GM12878 (cell line): ENCODE measurements at regions not wholly inside any gene's neighbourhood (a gene's known extent, or its start where the extent isn't known, plus 50 kb on each side); places are given as distances from the start of the nearest gene placed in this dataset.

ENCODE experiments used
- EGR1 ChIP-seq, 2 experiments: IDR thresholded peaks; 1 replicate in 1 of 2; 2 replicates in 1 of 2; pipeline ENCODE4 v1.6.1; 2011 to 2012; ENCODE audit warnings: low read depth in 2 of 2, low read length in 2 of 2, borderline replicate concordance in 1 of 2, mild to moderate bottlenecking in 1 of 2, moderate library complexity in 1 of 2
- EZH2 ChIP-seq: IDR thresholded peaks from 2 replicates; pipeline ENCODE4 v1.6.1; 2012; ENCODE audit warnings: low read depth, mild to moderate bottlenecking, control low read depth, inconsistent platforms, low read length, borderline replicate concordance; ENCODE audit not compliant: control insufficient read depth
- KDM1A ChIP-seq: fragments of 200-600 bp; sonication (generic); IDR thresholded peaks from 2 replicates; pipeline ENCODE4 v1.6.1; 2016; ENCODE audit warnings: borderline replicate concordance
- POLR2A ChIP-seq: IDR thresholded peaks from 2 replicates; pipeline ENCODE4 v1.6.1; 2011; ENCODE audit warnings: low read depth, mild to moderate bottlenecking, low read length
- STAT1 ChIP-seq: fragments of 450-650 bp; conservative IDR thresholded peaks from 2 replicates; pipeline ENCODE4 v1.6.1; 2014; ENCODE audit warnings: antibody characterized with exemption, mild to moderate bottlenecking
- SUZ12 ChIP-seq: fragments of 200-600 bp; sonication (generic); IDR thresholded peaks from one replicate; pipeline ENCODE4 v1.6.1; 2018; ENCODE audit warnings: antibody characterized with exemption, mild to moderate bottlenecking; ENCODE audit not compliant: unreplicated experiment
- ZNF217 ChIP-seq: fragments of 450-650 bp; IDR thresholded peaks from 2 replicates; pipeline ENCODE4 v1.6.1; 2017; ENCODE audit warnings: antibody characterized with exemption, mild to moderate bottlenecking
- TF ChIP-seq, protein P1 (sequence below), 3 experiments: IDR thresholded peaks in 2 of 3; conservative IDR thresholded peaks in 1 of 3; 2 replicates each; pipeline ENCODE4 v1.5.1; 2011; ENCODE audit warnings: low read depth in 3 of 3, low read length in 3 of 3, mild to moderate bottlenecking in 3 of 3, control low read depth in 2 of 3, moderate library complexity in 2 of 3, inconsistent platforms in 1 of 3, mixed read lengths in 1 of 3; ENCODE audit not compliant: control insufficient read depth in 2 of 3, insufficient read depth in 1 of 3; ENCODE audit errors: extremely low read depth in 1 of 3
- TF ChIP-seq, protein P2 (sequence below): IDR thresholded peaks from 2 replicates; pipeline ENCODE4 v1.6.1; 2012; ENCODE audit warnings: improper control_type of control experiment, low read depth, low read length; ENCODE audit not compliant: insufficient replicate concordance
- TF ChIP-seq, protein P3 (sequence below): IDR thresholded peaks from 2 replicates; pipeline ENCODE4 v1.6.1; 2011; ENCODE audit warnings: low read depth, mild to moderate bottlenecking, low read length, moderate library complexity, borderline replicate concordance; ENCODE audit errors: extremely low read depth
- TF ChIP-seq, protein P4 (sequence below): IDR thresholded peaks from 2 replicates; pipeline ENCODE4 v1.6.1; 2011; ENCODE audit warnings: borderline replicate concordance, low read depth, mild to moderate bottlenecking, moderate library complexity, mixed read lengths, low read length; ENCODE audit not compliant: insufficient read depth; ENCODE audit errors: extremely low read length
- TF ChIP-seq, protein P5 (sequence below): IDR thresholded peaks from 2 replicates; pipeline ENCODE4 v1.6.1; 2012; ENCODE audit warnings: mild to moderate bottlenecking, low read depth, low read length
- TF ChIP-seq, protein P6 (sequence below): fragments of 450-650 bp; conservative IDR thresholded peaks from 2 replicates; pipeline ENCODE4 v1.6.1; 2017; ENCODE audit warnings: mild to moderate bottlenecking, moderate library complexity
- TF ChIP-seq, protein P7 (sequence below): IDR thresholded peaks from 2 replicates; pipeline ENCODE4 v1.6.1; 2012; ENCODE audit warnings: low read depth, low read length, improper control_type of control experiment

DNA sequence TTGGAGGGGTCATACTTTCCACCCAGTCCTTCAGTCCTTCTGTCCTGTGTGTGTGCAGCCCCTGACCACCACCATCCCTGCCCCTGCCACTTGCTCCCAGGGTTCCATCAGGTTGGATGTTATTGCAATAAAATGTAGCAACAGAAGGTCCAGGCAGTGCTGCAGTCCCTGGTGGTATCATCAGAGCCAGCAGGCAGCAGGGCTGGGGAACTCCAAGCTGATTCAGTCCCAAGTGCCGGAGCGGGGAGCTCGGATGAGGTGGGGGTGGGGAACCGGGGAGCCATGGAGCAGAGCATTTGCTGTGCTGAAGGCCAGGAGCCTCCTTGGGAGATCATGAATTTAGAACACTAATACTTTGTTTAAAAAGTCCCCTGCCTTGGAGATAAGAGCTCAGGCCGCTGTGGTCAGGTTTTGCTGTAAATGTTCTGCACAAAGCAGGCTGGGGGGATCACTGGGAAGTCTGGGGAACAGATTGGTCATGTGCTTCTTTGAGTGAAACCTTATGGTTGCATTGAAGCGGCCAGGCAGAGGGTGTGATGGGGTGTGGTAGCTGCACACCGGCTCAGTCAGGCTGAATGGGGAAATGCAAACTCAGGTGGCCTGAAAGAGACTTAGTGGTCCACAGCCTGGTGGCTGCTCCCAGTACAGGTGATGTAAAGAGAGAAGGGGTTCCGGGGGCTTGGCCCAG is 225.9 kb downstream of the SEC14L1 start:
- TF ChIP-seq, protein P1, sequence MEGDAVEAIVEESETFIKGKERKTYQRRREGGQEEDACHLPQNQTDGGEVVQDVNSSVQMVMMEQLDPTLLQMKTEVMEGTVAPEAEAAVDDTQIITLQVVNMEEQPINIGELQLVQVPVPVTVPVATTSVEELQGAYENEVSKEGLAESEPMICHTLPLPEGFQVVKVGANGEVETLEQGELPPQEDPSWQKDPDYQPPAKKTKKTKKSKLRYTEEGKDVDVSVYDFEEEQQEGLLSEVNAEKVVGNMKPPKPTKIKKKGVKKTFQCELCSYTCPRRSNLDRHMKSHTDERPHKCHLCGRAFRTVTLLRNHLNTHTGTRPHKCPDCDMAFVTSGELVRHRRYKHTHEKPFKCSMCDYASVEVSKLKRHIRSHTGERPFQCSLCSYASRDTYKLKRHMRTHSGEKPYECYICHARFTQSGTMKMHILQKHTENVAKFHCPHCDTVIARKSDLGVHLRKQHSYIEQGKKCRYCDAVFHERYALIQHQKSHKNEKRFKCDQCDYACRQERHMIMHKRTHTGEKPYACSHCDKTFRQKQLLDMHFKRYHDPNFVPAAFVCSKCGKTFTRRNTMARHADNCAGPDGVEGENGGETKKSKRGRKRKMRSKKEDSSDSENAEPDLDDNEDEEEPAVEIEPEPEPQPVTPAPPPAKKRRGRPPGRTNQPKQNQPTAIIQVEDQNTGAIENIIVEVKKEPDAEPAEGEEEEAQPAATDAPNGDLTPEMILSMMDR (IDR thresholded peaks at IDR 0.05 in 2 of 3, conservative IDR thresholded peaks at IDR 0.05 in 1 of 3; ENCODE audit: control insufficient read depth in 2 of 3, extremely low read depth in 1 of 3, insufficient read depth in 1 of 3, low read depth in 3 of 3, low read length in 3 of 3) = no peak
- TF ChIP-seq SUZ12 = no peak
- TF ChIP-seq, protein P2, sequence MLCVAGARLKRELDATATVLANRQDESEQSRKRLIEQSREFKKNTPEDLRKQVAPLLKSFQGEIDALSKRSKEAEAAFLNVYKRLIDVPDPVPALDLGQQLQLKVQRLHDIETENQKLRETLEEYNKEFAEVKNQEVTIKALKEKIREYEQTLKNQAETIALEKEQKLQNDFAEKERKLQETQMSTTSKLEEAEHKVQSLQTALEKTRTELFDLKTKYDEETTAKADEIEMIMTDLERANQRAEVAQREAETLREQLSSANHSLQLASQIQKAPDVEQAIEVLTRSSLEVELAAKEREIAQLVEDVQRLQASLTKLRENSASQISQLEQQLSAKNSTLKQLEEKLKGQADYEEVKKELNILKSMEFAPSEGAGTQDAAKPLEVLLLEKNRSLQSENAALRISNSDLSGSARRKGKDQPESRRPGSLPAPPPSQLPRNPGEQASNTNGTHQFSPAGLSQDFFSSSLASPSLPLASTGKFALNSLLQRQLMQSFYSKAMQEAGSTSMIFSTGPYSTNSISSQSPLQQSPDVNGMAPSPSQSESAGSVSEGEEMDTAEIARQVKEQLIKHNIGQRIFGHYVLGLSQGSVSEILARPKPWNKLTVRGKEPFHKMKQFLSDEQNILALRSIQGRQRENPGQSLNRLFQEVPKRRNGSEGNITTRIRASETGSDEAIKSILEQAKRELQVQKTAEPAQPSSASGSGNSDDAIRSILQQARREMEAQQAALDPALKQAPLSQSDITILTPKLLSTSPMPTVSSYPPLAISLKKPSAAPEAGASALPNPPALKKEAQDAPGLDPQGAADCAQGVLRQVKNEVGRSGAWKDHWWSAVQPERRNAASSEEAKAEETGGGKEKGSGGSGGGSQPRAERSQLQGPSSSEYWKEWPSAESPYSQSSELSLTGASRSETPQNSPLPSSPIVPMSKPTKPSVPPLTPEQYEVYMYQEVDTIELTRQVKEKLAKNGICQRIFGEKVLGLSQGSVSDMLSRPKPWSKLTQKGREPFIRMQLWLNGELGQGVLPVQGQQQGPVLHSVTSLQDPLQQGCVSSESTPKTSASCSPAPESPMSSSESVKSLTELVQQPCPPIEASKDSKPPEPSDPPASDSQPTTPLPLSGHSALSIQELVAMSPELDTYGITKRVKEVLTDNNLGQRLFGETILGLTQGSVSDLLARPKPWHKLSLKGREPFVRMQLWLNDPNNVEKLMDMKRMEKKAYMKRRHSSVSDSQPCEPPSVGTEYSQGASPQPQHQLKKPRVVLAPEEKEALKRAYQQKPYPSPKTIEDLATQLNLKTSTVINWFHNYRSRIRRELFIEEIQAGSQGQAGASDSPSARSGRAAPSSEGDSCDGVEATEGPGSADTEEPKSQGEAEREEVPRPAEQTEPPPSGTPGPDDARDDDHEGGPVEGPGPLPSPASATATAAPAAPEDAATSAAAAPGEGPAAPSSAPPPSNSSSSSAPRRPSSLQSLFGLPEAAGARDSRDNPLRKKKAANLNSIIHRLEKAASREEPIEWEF = no peak
- TF ChIP-seq, protein P3, sequence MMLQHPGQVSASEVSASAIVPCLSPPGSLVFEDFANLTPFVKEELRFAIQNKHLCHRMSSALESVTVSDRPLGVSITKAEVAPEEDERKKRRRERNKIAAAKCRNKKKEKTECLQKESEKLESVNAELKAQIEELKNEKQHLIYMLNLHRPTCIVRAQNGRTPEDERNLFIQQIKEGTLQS = no peak
- TF ChIP-seq, protein P4, sequence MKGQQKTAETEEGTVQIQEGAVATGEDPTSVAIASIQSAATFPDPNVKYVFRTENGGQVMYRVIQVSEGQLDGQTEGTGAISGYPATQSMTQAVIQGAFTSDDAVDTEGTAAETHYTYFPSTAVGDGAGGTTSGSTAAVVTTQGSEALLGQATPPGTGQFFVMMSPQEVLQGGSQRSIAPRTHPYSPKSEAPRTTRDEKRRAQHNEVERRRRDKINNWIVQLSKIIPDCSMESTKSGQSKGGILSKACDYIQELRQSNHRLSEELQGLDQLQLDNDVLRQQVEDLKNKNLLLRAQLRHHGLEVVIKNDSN = no peak
- TF ChIP-seq STAT1 = no peak
- TF ChIP-seq, protein P5, sequence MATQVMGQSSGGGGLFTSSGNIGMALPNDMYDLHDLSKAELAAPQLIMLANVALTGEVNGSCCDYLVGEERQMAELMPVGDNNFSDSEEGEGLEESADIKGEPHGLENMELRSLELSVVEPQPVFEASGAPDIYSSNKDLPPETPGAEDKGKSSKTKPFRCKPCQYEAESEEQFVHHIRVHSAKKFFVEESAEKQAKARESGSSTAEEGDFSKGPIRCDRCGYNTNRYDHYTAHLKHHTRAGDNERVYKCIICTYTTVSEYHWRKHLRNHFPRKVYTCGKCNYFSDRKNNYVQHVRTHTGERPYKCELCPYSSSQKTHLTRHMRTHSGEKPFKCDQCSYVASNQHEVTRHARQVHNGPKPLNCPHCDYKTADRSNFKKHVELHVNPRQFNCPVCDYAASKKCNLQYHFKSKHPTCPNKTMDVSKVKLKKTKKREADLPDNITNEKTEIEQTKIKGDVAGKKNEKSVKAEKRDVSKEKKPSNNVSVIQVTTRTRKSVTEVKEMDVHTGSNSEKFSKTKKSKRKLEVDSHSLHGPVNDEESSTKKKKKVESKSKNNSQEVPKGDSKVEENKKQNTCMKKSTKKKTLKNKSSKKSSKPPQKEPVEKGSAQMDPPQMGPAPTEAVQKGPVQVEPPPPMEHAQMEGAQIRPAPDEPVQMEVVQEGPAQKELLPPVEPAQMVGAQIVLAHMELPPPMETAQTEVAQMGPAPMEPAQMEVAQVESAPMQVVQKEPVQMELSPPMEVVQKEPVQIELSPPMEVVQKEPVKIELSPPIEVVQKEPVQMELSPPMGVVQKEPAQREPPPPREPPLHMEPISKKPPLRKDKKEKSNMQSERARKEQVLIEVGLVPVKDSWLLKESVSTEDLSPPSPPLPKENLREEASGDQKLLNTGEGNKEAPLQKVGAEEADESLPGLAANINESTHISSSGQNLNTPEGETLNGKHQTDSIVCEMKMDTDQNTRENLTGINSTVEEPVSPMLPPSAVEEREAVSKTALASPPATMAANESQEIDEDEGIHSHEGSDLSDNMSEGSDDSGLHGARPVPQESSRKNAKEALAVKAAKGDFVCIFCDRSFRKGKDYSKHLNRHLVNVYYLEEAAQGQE = no peak
- TF ChIP-seq POLR2A = no peak
- TF ChIP-seq, protein P6, sequence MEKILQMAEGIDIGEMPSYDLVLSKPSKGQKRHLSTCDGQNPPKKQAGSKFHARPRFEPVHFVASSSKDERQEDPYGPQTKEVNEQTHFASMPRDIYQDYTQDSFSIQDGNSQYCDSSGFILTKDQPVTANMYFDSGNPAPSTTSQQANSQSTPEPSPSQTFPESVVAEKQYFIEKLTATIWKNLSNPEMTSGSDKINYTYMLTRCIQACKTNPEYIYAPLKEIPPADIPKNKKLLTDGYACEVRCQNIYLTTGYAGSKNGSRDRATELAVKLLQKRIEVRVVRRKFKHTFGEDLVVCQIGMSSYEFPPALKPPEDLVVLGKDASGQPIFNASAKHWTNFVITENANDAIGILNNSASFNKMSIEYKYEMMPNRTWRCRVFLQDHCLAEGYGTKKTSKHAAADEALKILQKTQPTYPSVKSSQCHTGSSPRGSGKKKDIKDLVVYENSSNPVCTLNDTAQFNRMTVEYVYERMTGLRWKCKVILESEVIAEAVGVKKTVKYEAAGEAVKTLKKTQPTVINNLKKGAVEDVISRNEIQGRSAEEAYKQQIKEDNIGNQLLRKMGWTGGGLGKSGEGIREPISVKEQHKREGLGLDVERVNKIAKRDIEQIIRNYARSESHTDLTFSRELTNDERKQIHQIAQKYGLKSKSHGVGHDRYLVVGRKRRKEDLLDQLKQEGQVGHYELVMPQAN = no peak
- TF ChIP-seq, protein P7, sequence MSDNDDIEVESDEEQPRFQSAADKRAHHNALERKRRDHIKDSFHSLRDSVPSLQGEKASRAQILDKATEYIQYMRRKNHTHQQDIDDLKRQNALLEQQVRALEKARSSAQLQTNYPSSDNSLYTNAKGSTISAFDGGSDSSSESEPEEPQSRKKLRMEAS = no peak
- TF ChIP-seq ZNF217 = no peak
- TF ChIP-seq EGR1 (IDR thresholded peaks at IDR 0.05; ENCODE audit: borderline replicate concordance in 1 of 2, low read depth in 2 of 2, low read length in 2 of 2) = no peak
- TF ChIP-seq EZH2 = no peak
- TF ChIP-seq KDM1A = no peak
